CD8-positive, alpha-beta memory T cell (primary cell): ENCODE measurements at regions not wholly inside any gene's neighbourhood (a gene's known extent, or its start where the extent isn't known, plus 50 kb on each side); places are given as distances from the start of the nearest gene placed in this dataset.
"Not testable (repeated sequence)": the region's sequence is repeated elsewhere in the genome, so short reads cannot be mapped to it uniquely, and the experiment has no call there.

Experiments used
- CTCF ChIA-PET: fragments of 350-600 bp; sonication (Branson Sonifier 250); formaldehyde crosslinking; loops from one replicate; lab custom pipeline; 2021; ENCODE audit warnings: antibody characterized with exemption; lab: Charles Lee
- POLR2A ChIA-PET: fragments of 350-600 bp; sonication (Branson Sonifier 250); formaldehyde crosslinking; loops from one replicate; lab custom pipeline; 2021; ENCODE audit warnings: antibody characterized with exemption; lab: Charles Lee
- DNase-seq, 5 donors: peaks; one replicate each; pipeline versions ENCODE4 v3.0.0 to v3.0.0-alpha.2; 2020 to 2022; ENCODE audit warnings: mixed read lengths in 1 of 5
- H3K27ac ChIP-seq: one replicate; pipeline ENCODE4 v1.7.0; 2013; ENCODE audit warnings: low read depth, mild to moderate bottlenecking, low read length, moderate library complexity
- H3K27me3 ChIP-seq: 2 replicates; pipeline ENCODE4 v1.7.0; 2013; ENCODE audit warnings: low read length, mild to moderate bottlenecking; ENCODE audit not compliant: insufficient read depth, poor library complexity, severe bottlenecking
- H3K36me3 ChIP-seq: 2 replicates; pipeline ENCODE4 v1.7.0; 2013; ENCODE audit warnings: mild to moderate bottlenecking, low read length, moderate library complexity; ENCODE audit not compliant: insufficient read depth
- H3K4me1 ChIP-seq: 2 replicates; pipeline ENCODE4 v1.7.0; 2013; ENCODE audit warnings: mild to moderate bottlenecking, low read length, moderate library complexity; ENCODE audit not compliant: insufficient read depth
- H3K4me3 ChIP-seq: 2 replicates; pipeline ENCODE4 v1.7.0; 2013; ENCODE audit warnings: mild to moderate bottlenecking, low read length
- H3K9me3 ChIP-seq: 2 replicates; pipeline ENCODE4 v1.7.0; 2013; ENCODE audit warnings: mild to moderate bottlenecking, low read length
- H3K27ac Mint-ChIP-seq, 8 donors: one replicate each; pipeline ENCODE4 v1.8.0; 2020 to 2021; ENCODE audit warnings: mixed read lengths in 8 of 8, mild to moderate bottlenecking in 6 of 8, inconsistent platforms in 3 of 8, moderate library complexity in 3 of 8
- H3K27me3 Mint-ChIP-seq, 2 donors: one replicate each; pipeline ENCODE4 v1.8.0; 2020 to 2021; ENCODE audit warnings: mixed read lengths in 2 of 2, mild to moderate bottlenecking in 1 of 2, moderate library complexity in 1 of 2
- H3K36me3 Mint-ChIP-seq, 3 donors: one replicate each; pipeline ENCODE4 v1.8.0; 2020 to 2021; ENCODE audit warnings: mixed read lengths in 3 of 3, inconsistent platforms in 1 of 3, mild to moderate bottlenecking in 1 of 3
- H3K4me1 Mint-ChIP-seq, 3 donors: one replicate each; pipeline ENCODE4 v1.8.0; 2020 to 2021; ENCODE audit warnings: mixed read lengths in 3 of 3, inconsistent platforms in 1 of 3, mild to moderate bottlenecking in 1 of 3
- H3K4me3 Mint-ChIP-seq, 7 donors: one replicate each; pipeline ENCODE4 v1.8.0; 2020 to 2021; ENCODE audit warnings: mixed read lengths in 7 of 7, mild to moderate bottlenecking in 6 of 7, moderate library complexity in 4 of 7, inconsistent platforms in 2 of 7
- H3K9me3 Mint-ChIP-seq, 5 donors: one replicate each; pipeline ENCODE4 v1.8.0; 2020 to 2022; ENCODE audit warnings: mixed read lengths in 5 of 5, mild to moderate bottlenecking in 3 of 5, moderate library complexity in 2 of 5, inconsistent platforms in 1 of 5

- H3K4me1 Mint-ChIP-seq = no peaks in the 10 kb centered on the region
- no peak overlapping the region for H3K4me3 Mint-ChIP-seq
- H3K27ac ChIP-seq = no peak overlapping the region
- H3K9me3 ChIP-seq = no peaks in the 10 kb centered on the region
- no peaks in the 10 kb centered on the region for H3K4me1 ChIP-seq
- no peak overlapping the region for H3K4me3 ChIP-seq
- DNase-seq = no peak
- ChIA-PET POLR2A (no interaction called here), CTCF (interaction anchor here (1.6 kb wide), 1 partner anchor 56 kb away, joined by 5 read pairs; no protein-coding TSS in a partner anchor)
- no peaks in the 10 kb centered on the region for H3K36me3 ChIP-seq
- no peaks in the 10 kb centered on the region for H3K27me3 ChIP-seq
- H3K36me3 Mint-ChIP-seq = peaks cover 0 to 3% (median 0%) of the 10 kb centered on the region in 3 donors
- H3K9me3 Mint-ChIP-seq = peaks cover 0 to 2% (median 0%) of the 10 kb centered on the region in 5 donors
- no peak overlapping the region for H3K27ac Mint-ChIP-seq
- no peaks in the 10 kb centered on the region for H3K27me3 Mint-ChIP-seq
Observed at GRCh38 chr1:109846846-109847245, 63.8 kb upstream of the CSF1 start.

GRCh38 chr1:109846162-109846561 lies 64.5 kb upstream of the CSF1 start:
- Histone ChIP-seq H3K27ac (no peak overlapping the region), H3K9me3 (no peaks in the 10 kb centered on the region), H3K27me3 (no peaks in the 10 kb centered on the region), H3K36me3 (no peaks in the 10 kb centered on the region), H3K4me1 (no peaks in the 10 kb centered on the region), H3K4me3 (no peak overlapping the region)
- CTCF ChIA-PET = no interaction called here
- Mint-ChIP-seq H3K36me3 (peaks cover 0 to 3% (median 0%) of the 10 kb centered on the region in 3 donors), H3K9me3 (peaks cover 0 to 2% (median 0%) of the 10 kb centered on the region in 5 donors), H3K27ac (peak overlapping the region in 1 of 8 donors; percentile 24), H3K4me3 (no peak overlapping the region), H3K4me1 (no peaks in the 10 kb centered on the region), H3K27me3 (peaks cover 0 to 1% of the 10 kb centered on the region in 2 donors)
- no peak for DNase-seq
- POLR2A ChIA-PET = no interaction called here

- no peak overlapping the region for H3K4me3 Mint-ChIP-seq
- ChIA-PET CTCF (no interaction called here), POLR2A (no interaction called here)
- H3K4me1 ChIP-seq = no peaks in the 10 kb centered on the region
- no peak overlapping the region for H3K4me3 ChIP-seq
- H3K36me3 Mint-ChIP-seq = peaks cover 0 to 3% (median 1%) of the 10 kb centered on the region in 3 donors
- no peaks in the 10 kb centered on the region for H3K9me3 ChIP-seq
- peaks cover 0 to 5% of the 10 kb centered on the region in 2 donors for H3K27me3 Mint-ChIP-seq
- DNase-seq = no peak
- peaks cover 0 to 6% (median 0%) of the 10 kb centered on the region in 5 donors for H3K9me3 Mint-ChIP-seq
- H3K27me3 ChIP-seq = no peaks in the 10 kb centered on the region
- H3K4me1 Mint-ChIP-seq = no peaks in the 10 kb centered on the region
- H3K27ac Mint-ChIP-seq = peak overlapping the region in 1 of 8 donors; percentile 24
- no peaks in the 10 kb centered on the region for H3K36me3 ChIP-seq
- no peak overlapping the region for H3K27ac ChIP-seq
Observed at GRCh38 chr1:109845658-109846057, 65.0 kb upstream of the CSF1 start.

- POLR2A ChIA-PET = no interaction called here
- Histone ChIP-seq H3K27me3 (no peaks in the 10 kb centered on the region), H3K36me3 (no peaks in the 10 kb centered on the region), H3K4me3 (no peak overlapping the region), H3K27ac (no peak overlapping the region), H3K4me1 (no peaks in the 10 kb centered on the region), H3K9me3 (no peaks in the 10 kb centered on the region)
- DNase-seq = no peak
- Mint-ChIP-seq H3K4me3 (no peak overlapping the region), H3K4me1 (no peaks in the 10 kb centered on the region), H3K27me3 (peaks cover 0 to 12% of the 10 kb centered on the region in 2 donors), H3K9me3 (peaks cover 0 to 9% (median 0%) of the 10 kb centered on the region in 5 donors), H3K36me3 (peaks cover 0 to 4% (median 3%) of the 10 kb centered on the region in 3 donors), H3K27ac (no peak overlapping the region)
- CTCF ChIA-PET = no interaction called here
Observed at GRCh38 chr1:109844609-109845008, 66.0 kb upstream of the CSF1 start.

- Histone ChIP-seq H3K4me3 (no peak overlapping the region), H3K27ac (no peak overlapping the region), H3K9me3 (no peaks in the 10 kb centered on the region), H3K36me3 (no peaks in the 10 kb centered on the region), H3K27me3 (no peaks in the 10 kb centered on the region), H3K4me1 (no peaks in the 10 kb centered on the region)
- no peak overlapping the region for H3K27ac Mint-ChIP-seq
- CTCF ChIA-PET = no interaction called here
- POLR2A ChIA-PET = no interaction called here
- peaks cover 6 to 12% of the 10 kb centered on the region in 2 donors for H3K27me3 Mint-ChIP-seq
- no peak for DNase-seq
- peaks cover 0 to 9% (median 9%) of the 10 kb centered on the region in 5 donors for H3K9me3 Mint-ChIP-seq
- no peaks in the 10 kb centered on the region for H3K4me1 Mint-ChIP-seq
- peaks cover 0 to 9% (median 0%) of the 10 kb centered on the region in 3 donors for H3K36me3 Mint-ChIP-seq
- no peak overlapping the region for H3K4me3 Mint-ChIP-seq
Observed at GRCh38 chr1:109840011-109840629, 70.5 kb upstream of the CSF1 start.

GRCh38 chr1:109839276-109839675 lies 71.4 kb upstream of the CSF1 start:
- H3K36me3 Mint-ChIP-seq, H3K4me1 ChIP-seq, H3K4me1 Mint-ChIP-seq, H3K4me3 Mint-ChIP-seq, DNase-seq, CTCF ChIA-PET, H3K9me3 ChIP-seq, H3K9me3 Mint-ChIP-seq, H3K4me3 ChIP-seq, POLR2A ChIA-PET, H3K27ac ChIP-seq, H3K27me3 ChIP-seq, H3K36me3 ChIP-seq, H3K27ac Mint-ChIP-seq: not testable (repeated sequence)
- H3K27me3 Mint-ChIP-seq = peaks cover 6 to 12% of the 10 kb centered on the region in 2 donors

- Mint-ChIP-seq H3K36me3 (peaks cover 0 to 9% (median 0%) of the 10 kb centered on the region in 3 donors), H3K27me3 (peaks cover 6 to 12% of the 10 kb centered on the region in 2 donors), H3K4me1 (no peaks in the 10 kb centered on the region), H3K4me3 (no peak overlapping the region), H3K9me3 (peaks cover 0 to 9% (median 8%) of the 10 kb centered on the region in 5 donors), H3K27ac (no peak overlapping the region)
- no peak overlapping the region for H3K27ac ChIP-seq
- CTCF ChIA-PET = no interaction called here
- POLR2A ChIA-PET = interaction anchor here (0.6 kb wide), 1 partner anchor 54 kb away, joined by 3 read pairs; no protein-coding TSS in a partner anchor
- H3K9me3 ChIP-seq = no peaks in the 10 kb centered on the region
- no peaks in the 10 kb centered on the region for H3K36me3 ChIP-seq
- no peak for DNase-seq
- no peaks in the 10 kb centered on the region for H3K4me1 ChIP-seq
- H3K27me3 ChIP-seq = no peaks in the 10 kb centered on the region
- H3K4me3 ChIP-seq = no peak overlapping the region
Observed at GRCh38 chr1:109838838-109839240, 71.8 kb upstream of the CSF1 start.

GRCh38 chr1:109837852-109838570 lies 72.6 kb upstream of the CSF1 start:
- Mint-ChIP-seq H3K4me1 (no peaks in the 10 kb centered on the region), H3K27ac (no peak overlapping the region), H3K4me3 (no peak overlapping the region), H3K27me3 (peaks cover 6 to 12% of the 10 kb centered on the region in 2 donors), H3K36me3 (peaks cover 0 to 9% (median 0%) of the 10 kb centered on the region in 3 donors), H3K9me3 (peaks cover 0 to 9% (median 8%) of the 10 kb centered on the region in 5 donors)
- ChIA-PET POLR2A (interaction anchor here (0.6 kb wide), 1 partner anchor 53 kb away, joined by 3 read pairs; no protein-coding TSS in a partner anchor), CTCF (no interaction called here)
- no peak overlapping the region for H3K27ac ChIP-seq
- DNase-seq = no peak
- no peaks in the 10 kb centered on the region for H3K27me3 ChIP-seq
- H3K36me3 ChIP-seq = no peaks in the 10 kb centered on the region
- no peaks in the 10 kb centered on the region for H3K4me1 ChIP-seq
- no peaks in the 10 kb centered on the region for H3K9me3 ChIP-seq
- no peak overlapping the region for H3K4me3 ChIP-seq
